ENCODE measurements at regions not wholly inside any gene's neighbourhood (a gene's known extent, or its start where the extent isn't known, plus 50 kb on each side); places are given as distances from the start of the nearest gene placed in this dataset.
A peak's percentile ranks its signal among the peaks of the same experiment; 100 is the strongest.
"Not testable (repeated sequence)": the region's sequence is repeated elsewhere in the genome, so short reads cannot be mapped to it uniquely, and the experiment has no call there.

GRCh38 chr6:34646714-34647113, 49.9 kb downstream of the ILRUN start:
- DNase-seq, result no peak

- DNase-seq, result no peak
These were observed 50.9 kb downstream of the ILRUN start for GRCh38 chr6:34645627-34646026.

- DNase-seq, result no peak
These were observed 51.9 kb downstream of the ILRUN start for GRCh38 chr6:34644716-34645115.

GRCh38 chr6:34642427-34642826, 54.1 kb downstream of the ILRUN start:
- DNase-seq, result no peak

- not testable (repeated sequence) for DNase-seq
These were observed 56.3 kb downstream of the ILRUN start for GRCh38 chr6:34640074-34640849.

- peak in 1 of 2 experiments; percentile 49 for DNase-seq
These were observed 57.5 kb downstream of the ILRUN start for GRCh38 chr6:34638834-34639736.

GRCh38 chr6:34633785-34634184, 62.8 kb downstream of the ILRUN start:
- DNase-seq, result no peak

- DNase-seq, result no peak
These were observed 63.3 kb downstream of the ILRUN start for GRCh38 chr6:34633256-34633655.

GRCh38 chr6:34630040-34630439, 66.5 kb downstream of the ILRUN start:
- DNase-seq, result no peak

- DNase-seq, result no peak
These were observed 69.3 kb downstream of the ILRUN start for GRCh38 chr6:34627296-34627695.

- DNase-seq, result no peak
These were observed 62.5 kb upstream of the SPDEF start for GRCh38 chr6:34618430-34619182.

- no peak for DNase-seq
These were observed 61.1 kb upstream of the SPDEF start for GRCh38 chr6:34617231-34617630.

- peak in 1 of 2 experiments; percentile 48 for DNase-seq
These were observed 60.1 kb upstream of the SPDEF start for GRCh38 chr6:34616227-34616585.

- DNase-seq, result no peak
These were observed 59.6 kb upstream of the SPDEF start for GRCh38 chr6:34615574-34616226.

GRCh38 chr6:34610819-34611477, 54.8 kb upstream of the SPDEF start:
- DNase-seq, result no peak

GRCh38 chr6:34608321-34609091, 52.4 kb upstream of the SPDEF start:
- DNase-seq, result no peak

GRCh38 chr6:34606477-34607265, 50.5 kb upstream of the SPDEF start:
- no peak for DNase-seq

All from NCI-H524 (cell line).